GM20431 (cell line): ENCODE measurements at regions not wholly inside any gene's neighbourhood (a gene's known extent, or its start where the extent isn't known, plus 50 kb on each side); places are given as distances from the start of the nearest gene placed in this dataset.

Experiments used
- in situ Hi-C: fragments of 300-500 bp; cut with MseI, MboI; formaldehyde crosslinking; loops from one replicate; pipeline ENCODE4 v1.15.0; 2020; ENCODE audit warnings: low sequenced_read_pairs; ENCODE audit not compliant: unreplicated experiment

DNA sequence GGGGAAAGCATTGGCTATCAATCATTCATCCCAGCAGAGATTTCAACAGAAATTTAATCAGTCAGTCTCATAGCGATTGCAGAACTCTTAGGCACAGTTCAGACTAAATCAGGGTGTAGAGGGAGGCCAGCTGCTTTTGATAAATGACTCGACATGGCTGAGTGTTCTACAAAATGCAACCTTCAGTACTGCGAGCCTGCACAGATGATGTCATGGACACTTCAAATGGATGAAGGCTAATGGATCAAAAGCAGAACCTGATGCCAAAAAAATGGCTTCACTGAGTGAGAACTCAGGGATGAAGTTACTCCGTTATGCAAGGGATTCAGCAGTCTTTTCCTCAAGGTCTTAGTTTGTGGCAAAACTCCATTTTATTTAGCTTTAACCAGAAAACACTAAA lies 167.3 kb downstream of the DACT1 start:
- in situ Hi-C loops: no loop called here

DNA sequence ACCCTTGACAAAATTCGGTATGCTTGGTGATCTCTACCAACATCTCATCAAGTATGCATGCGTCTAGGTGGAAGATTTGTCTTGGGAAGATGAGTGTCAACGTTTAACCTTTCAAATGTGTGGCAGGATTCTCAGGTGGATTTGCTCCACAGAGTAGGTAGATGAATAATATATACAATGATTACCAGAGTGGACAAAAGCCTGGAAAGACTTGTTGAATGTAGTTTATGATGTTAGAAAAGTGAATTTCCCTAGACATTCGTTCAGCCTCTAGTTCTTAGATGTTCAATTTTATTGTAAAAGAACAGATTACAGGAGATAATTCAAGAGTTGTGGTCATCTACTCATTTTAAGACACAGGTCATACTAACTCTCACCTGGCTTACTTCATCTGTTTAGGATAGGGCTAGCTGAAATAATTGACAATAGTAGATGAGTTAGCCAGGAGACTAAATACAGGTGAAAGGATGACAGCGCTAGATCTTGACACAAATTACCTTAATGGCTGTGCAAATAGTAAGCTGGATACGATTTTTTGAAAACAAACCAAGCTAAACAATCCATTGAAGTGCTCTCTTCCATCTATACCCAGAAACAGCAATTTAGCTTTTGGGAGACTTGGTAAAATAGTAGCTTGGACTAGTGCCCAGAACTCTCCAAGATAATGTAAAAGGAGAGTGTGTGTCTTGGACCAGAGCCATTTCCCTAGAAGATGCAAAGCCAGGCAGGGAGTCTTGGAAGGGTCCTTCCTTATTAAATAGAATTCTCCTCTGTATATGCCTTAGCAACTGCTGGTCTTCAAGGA lies 168.0 kb downstream of the DACT1 start:
- in situ Hi-C loops: no loop called here

- in situ Hi-C loops: no loop called here
These were observed 169.4 kb downstream of the DACT1 start for GRCh38 chr14:58807191-58807590.

DNA sequence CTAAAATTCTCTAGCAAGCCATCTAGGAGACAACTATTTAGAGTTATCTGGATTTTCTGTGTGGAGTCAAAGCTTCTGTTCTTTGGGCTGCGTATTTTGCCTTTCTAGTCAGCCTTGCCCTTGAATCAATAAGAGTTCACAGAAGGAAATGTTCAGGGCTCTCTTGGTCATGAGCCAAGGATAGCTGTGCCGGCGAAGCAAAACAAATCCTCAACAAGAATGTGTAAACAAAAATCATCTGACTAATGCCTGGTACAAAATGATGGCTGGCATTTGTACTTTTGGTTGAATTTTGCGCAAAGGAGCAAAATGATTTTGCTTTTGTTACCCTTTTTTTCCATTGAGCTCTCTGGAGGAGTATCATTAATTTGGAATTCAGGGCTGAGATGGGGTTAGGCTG lies 171.1 kb downstream of the DACT1 start:
- in situ Hi-C loops: no loop called here

GRCh38 chr14:58809520-58809919 lies 171.8 kb downstream of the DACT1 start:
- in situ Hi-C loops: no loop called here

DNA sequence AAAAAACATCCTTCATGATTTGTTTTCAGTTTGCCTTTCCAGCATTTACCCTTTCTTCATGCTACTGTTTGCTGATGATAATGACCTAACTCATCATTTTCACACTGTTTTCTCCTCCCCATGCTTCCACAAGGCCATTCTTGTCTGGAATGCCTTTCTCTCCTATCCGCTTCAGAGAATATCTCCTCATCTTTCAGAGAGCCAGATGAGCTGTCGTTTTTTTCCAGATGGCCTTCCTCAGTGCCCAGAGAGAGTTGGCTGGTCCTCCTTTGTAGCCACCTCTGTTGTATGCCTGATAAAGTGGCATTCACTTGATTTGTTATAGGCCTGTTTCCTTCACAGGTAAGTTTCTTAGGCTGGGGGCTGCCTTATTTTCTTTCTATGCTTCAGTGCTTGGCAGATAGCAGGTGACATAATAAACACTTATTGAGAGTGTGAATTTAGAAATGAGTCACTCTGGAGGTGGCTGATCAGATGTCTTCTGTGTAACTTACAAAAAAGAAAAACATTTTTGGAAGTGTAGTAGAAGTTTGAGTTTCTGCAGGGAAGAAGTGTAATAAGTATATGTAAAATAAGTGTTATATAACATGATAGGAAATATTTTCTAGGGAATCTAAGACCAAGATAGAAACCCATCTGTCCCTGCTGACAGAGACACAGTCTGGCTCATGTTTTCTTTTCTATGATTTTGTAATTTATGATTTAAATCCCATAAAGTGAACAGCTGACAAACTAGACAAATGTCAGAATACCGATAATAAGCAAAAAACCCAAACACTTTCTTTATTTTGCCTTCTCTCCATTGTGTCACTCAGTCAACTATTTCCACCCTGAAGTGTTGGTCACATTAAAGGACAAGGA lies 174.5 kb downstream of the DACT1 start:
- in situ Hi-C loops: no loop called here

DNA sequence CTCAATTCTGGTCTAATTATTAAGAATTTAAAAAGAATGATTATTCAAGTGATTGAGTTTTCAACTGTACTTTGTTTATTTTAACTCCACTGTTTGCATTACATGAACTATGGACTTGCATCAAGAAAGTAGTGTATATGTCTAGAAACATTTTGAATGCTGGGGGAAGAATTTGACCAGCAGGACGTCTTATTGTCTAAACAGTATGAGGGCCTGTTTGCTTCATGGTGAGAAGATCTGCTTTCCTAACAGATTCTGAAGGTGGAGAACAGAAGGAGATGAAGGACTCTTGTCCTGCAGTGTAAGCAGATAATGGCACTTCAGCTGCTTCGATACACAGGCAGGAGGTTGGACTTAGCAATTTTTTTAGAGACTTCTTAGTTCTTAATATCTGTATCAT lies 176.0 kb downstream of the DACT1 start:
- in situ Hi-C loops: no loop called here

DNA sequence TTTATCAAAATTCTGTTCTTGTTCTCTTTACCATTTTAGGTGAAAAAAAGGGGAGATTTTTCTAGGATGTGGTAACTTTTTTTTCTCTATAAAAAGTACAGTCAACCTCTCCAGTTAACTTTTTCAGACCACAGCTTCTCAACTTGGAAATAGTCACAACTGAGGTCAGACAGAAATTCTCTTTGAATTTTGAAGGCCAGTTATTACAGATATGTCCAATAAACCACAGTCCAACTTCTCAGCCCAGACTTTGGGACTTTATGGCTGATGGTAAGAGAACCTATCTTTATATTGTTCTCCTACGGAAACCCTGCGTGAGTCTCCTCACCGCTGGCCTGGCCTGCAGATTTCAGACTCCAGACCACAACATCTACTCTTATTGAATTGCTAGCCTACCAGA lies 176.7 kb downstream of the DACT1 start:
- in situ Hi-C loops: no loop called here

- in situ Hi-C loops: no loop called here
These were observed 177.5 kb downstream of the DACT1 start for GRCh38 chr14:58815161-58815701.

GRCh38 chr14:58815794-58816193 lies 178.0 kb downstream of the DACT1 start:
- in situ Hi-C loops: no loop called here

DNA sequence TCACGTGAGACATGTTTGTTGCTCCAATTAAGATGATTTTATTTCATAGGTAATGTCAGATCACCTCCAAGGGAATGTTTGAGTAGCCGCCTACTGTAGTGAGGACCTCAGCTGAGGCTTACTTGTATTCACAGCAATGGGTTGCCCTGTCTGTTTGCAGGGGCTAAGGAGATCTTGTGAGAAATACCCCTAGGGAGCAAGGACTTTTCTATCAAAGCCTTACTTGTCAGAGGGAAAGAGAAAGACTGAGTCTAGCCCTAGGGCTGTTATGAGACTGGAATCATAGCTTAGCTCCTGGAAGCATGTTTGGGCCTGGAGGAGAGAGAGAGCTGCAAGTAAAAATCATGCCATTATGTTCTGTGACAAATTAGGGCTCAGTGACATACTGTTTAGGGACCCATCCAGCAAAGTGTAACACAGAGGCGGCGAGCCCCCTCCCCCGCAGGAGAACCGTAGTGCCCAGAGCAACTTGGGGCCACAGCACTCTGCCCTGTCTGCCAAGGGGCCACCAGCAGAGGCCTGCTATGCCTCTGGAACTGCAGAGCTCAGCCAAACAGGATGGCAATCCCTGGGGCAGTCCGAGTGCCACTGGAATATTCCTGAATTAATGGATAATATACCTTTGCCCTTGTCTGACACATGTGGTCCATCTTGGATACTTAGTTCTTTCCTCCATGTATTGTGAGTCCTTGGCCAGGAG lies 178.8 kb downstream of the DACT1 start:
- in situ Hi-C loops: no loop called here

DNA sequence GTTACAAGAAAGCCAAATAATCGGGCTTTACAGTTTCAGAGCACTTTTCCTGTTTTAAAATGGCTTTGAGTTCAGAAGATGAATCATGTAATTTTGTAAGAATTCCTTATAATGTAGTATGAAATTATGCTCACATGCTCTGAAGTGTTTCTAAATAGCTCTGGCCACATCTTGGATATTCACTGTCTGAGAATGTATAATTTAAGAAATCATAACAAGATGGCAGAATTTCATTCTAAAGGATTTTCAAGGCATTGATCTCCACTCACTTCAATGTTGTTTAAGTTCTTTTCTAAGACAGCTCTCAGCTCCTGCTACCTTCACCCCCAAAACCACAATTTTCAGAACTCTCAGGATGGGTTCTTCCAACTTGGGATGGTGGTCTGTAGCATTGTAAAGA lies 180.1 kb downstream of the DACT1 start:
- in situ Hi-C loops: no loop called here

- in situ Hi-C loops: no loop called here
These were observed 182.3 kb downstream of the DACT1 start for GRCh38 chr14:58820032-58820431.

GRCh38 chr14:58821421-58821820 lies 183.7 kb downstream of the DACT1 start:
- in situ Hi-C loops: no loop called here

- in situ Hi-C loops: no loop called here
These were observed 185.1 kb downstream of the DACT1 start for GRCh38 chr14:58822856-58823255.

DNA sequence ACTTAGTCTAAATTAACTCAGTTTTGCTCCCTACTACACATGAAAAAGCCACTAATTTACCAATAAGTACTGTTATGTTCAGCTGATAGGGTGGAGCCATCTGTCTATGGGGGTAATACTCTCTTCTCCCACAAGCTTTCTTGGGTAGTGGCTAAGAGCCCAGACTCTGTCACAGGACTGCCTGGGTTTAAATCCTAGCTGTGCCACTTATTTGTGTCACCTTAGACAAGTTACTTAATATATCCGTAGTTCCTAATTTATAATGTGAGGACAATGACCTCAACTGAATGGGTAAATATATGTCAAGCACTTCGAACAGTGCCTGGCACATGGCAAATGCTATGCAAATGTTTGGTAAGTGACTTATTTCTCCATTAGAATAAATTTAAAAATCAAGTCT lies 185.6 kb downstream of the DACT1 start:
- in situ Hi-C loops: no loop called here

DNA sequence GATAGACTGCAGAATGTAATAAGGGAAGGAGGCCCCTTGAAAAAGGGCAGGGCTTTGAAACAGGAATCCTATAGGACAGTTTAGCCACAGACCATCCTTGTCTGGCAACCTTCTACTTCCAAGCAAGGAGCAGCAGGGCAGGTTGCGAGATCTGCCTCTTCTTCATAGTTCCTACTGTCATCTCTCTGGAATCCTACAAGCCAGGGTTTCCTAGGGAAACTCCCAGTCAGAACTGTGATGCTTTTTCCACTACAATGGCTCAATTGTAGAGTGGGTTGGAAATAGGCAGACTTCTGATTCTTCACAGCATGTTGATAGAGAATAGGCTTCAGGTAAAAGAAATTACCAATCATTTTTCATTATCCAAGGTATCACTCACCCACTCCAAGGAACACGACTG lies 186.3 kb downstream of the DACT1 start:
- in situ Hi-C loops: no loop called here

DNA sequence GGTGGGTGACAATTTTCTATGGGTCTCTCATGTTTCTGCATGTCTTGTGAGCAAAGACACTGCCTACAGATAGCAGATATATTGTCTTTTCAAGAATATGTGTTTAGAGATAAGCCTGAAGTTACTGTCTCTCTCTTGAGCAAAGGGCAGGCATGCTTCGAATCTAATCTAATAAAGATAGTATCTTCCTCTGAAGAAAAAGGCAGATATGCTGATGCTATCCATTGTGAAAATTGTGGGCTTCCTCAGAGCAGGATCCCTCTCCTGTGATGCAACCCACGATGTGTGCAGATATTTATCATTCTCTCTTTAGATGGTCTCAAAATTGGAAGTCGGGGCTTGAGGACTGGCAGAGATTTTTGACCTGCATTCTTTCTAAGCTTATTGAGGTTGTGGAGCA lies 187.0 kb downstream of the DACT1 start:
- in situ Hi-C loops: no loop called here

DNA sequence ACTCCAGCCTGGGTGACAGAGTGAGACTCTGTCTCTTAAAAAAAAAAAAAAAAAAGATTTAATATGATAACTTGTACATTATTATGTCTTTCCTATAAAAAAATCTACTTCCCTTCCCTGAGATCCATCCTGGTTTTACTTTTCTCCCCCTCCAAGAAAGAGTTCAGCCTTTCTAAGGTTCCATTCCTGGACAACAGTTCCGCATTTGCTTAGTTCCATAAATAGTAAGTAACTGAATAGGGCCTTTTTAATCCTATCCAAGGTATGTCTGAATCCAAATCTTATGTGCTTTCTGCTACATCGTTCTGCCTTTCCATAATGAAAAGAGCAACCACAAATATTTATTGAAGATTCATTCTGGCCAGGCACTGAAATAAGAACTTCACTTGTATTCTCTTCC lies 187.8 kb downstream of the DACT1 start:
- in situ Hi-C loops: no loop called here

DNA sequence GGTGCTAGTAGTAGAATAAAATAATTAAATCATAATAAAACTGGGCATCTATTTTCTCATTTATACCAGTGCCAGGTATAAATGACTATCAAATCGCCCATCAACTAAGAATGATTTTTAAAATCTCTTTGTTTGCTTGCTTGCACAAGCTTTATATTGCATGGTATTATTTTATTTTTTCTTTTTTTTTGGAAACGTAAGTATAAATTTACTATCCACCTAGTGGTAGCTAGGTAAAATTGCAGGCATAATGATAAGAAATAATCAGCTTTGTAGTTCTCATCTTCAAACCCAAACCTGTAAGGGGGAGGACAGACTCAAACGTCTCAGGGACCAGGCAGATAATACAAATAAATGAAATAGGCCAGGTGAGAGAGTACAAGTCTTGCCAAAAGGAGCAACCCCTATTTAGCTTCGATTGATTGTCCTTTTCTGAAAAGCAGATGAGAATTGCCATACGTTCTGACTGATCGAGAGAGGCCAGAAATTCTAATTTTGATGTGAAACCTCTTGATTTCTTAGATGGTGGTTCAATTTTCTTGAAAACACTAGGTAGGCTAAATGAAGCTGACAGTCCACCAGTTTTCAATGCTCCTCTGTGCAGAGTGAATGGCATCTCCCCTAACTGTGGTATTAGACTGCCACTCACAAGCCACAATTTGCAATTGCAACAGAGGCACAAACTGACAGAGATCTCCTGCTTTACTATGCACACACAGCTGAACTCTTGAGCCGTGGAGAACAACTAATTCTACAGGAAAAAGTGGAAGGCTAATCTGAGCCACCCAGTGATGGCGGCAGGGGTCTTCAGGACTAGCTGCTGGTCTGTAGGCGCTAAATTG lies 189.3 kb downstream of the DACT1 start:
- in situ Hi-C loops: no loop called here
